Heart right ventricle (tissue), 16 donors: ENCODE measurements at regions not wholly inside any gene's neighbourhood (a gene's known extent, or its start where the extent isn't known, plus 50 kb on each side); places are given as distances from the start of the nearest gene placed in this dataset.
"Not testable (repeated sequence)": the region's sequence is repeated elsewhere in the genome, so short reads cannot be mapped to it uniquely, and the experiment has no call there.

ENCODE experiments used
- ATAC-seq, 8 donors: fragments of 200-7000 bp; cut with Tn5 transposase; one replicate each; pipeline ENCODE4 v1.9.1; 2020; ENCODE audit warnings: mild to moderate bottlenecking in 8 of 8, moderate library complexity in 8 of 8, moderate number of reproducible peaks in 1 of 8
- DNase-seq, 2 donors: peaks; one replicate each; pipeline ENCODE4 v3.0.0-alpha.2; 2020
- H3K27ac ChIP-seq, 10 donors: fragments of 200-600 bp; sonication (generic) in 2 of 10; one replicate each; pipeline versions ENCODE4 v1.5.0 to v1.8.0; 2020 to 2022; ENCODE audit warnings: mild to moderate bottlenecking in 3 of 10
- H3K27me3 ChIP-seq, 7 donors: fragments of 200-600 bp; one replicate each; pipeline ENCODE4 v1.8.0; 2021 to 2022; ENCODE audit warnings: mild to moderate bottlenecking in 2 of 7
- H3K36me3 ChIP-seq, 9 donors: fragments of 200-600 bp; sonication (generic) in 1 of 9; one replicate each; pipeline versions ENCODE4 v1.5.0 to v1.8.0; 2020 to 2022; ENCODE audit warnings: mild to moderate bottlenecking in 2 of 9
- H3K4me1 ChIP-seq, 9 donors: fragments of 200-600 bp; sonication (generic) in 1 of 9; one replicate each; pipeline versions ENCODE4 v1.5.0 to v1.8.0; 2020 to 2022; ENCODE audit warnings: mild to moderate bottlenecking in 4 of 9
- H3K4me3 ChIP-seq, 10 donors: fragments of 200-600 bp; sonication (generic) in 2 of 10; one replicate each; pipeline versions ENCODE4 v1.5.0 to v1.8.0; 2020 to 2022; ENCODE audit warnings: mild to moderate bottlenecking in 7 of 10, moderate library complexity in 2 of 10
- H3K9me3 ChIP-seq, 11 donors: fragments of 200-600 bp in 10 of 11; sonication (generic) in 2 of 11; one replicate each; pipeline versions ENCODE4 v1.5.0 to v1.8.0; 2013 to 2022; ENCODE audit warnings: mild to moderate bottlenecking in 2 of 11, control low read depth in 1 of 11, moderate library complexity in 1 of 11
- CTCF ChIP-seq, 9 donors: fragments of 200-600 bp; sonication (generic) in 2 of 9; IDR thresholded peaks; one replicate each; pipeline versions ENCODE4 v1.5.0 to v1.8.0; 2021 to 2022; ENCODE audit warnings: antibody characterized with exemption in 9 of 9, mild to moderate bottlenecking in 5 of 9, moderate library complexity in 1 of 9
- WGBS, 2 donors: extraction: QIAGEN DNeasy Blood & Tissue Kit; methylation state at CpG; one replicate each; pipeline ENCODE4 v1.1.7; 2013; ENCODE audit warnings: inconsistent platforms in 1 of 2; 5-methylcytosine and 5-hydroxymethylcytosine counted together
- intact Hi-C, 10 donors: fragments of 100-400 bp; cut with DNase I; formaldehyde crosslinking; loops; one replicate each; pipeline versions ENCODE4 v1.11.1 to v1.14.2; 2022
- donor health status: Arrhythmogenic right ventricular cardiomyopathy.
- donor health status: ischemic (EF 13 %, LVEDD 7.1; RV severe dilation, severe dysfunction).
- donor health status: healthy with polysubstance abuse.
- donor health status: DM: no; HTN: yes; CAD: no.
- donor health status: DM: no; HTN: no; CAD: no.
- donor health status: ischemic (EF 25% LVEDD 6.9; RV normal size, moderate dysfunction).
- donor health status: ischemic (EF 25% LVEDD 5.7; RV mildly dilated, moderate dysfunction).
- donor health status: healthy.
- donor health status: DM: yes; HTN: yes; CAD: no.
- donor health status: Ischemic cardiomyopathy.
- donor health status: ischemic (EF 35%, LVEDD 5.7; RV mildly dilated, moderate dysfunction).
- donor health status: nonischemic (EF 11% LVEDD 7.7; RV severe dilation, severe dysfunction).
- donor health status: DM: yes; HTN: yes; CAD: no.
- donor health status: PGD.
- donor health status: ischemic (EF 29% LVEDD 5.4; RV normal size, mild dysfunction).
- donor health status: nonischemic (EF 23%, LVEDD 6.1; RV moderate dilation, normal function).

GRCh38 chr12:46983959-46984841, 95.2 kb upstream of the PCED1B start:
- no peaks in the 10 kb centered on the region for H3K4me1 ChIP-seq
- DNase-seq (no peak), ATAC-seq (peak in 6 of 8 donors; percentile 53 to 78 (median 58))
- no peaks in the 10 kb centered on the region for H3K36me3 ChIP-seq
- H3K4me3 ChIP-seq: no peak overlapping the region
- TF ChIP-seq CTCF (IDR thresholded peaks at IDR 0.05): peak; percentile 42 to 75 (median 72)
- H3K27ac ChIP-seq: no peak overlapping the region
- 50% methylated on average over 7 of the region's 7 CpGs for WGBS, 2 donors
- peaks cover 0 to 10% (median 0%) of the 10 kb centered on the region in 7 donors for H3K27me3 ChIP-seq
- intact Hi-C loops: loop anchor here in 1 of 10 donors (5.0 kb wide), 1 partner anchor 642 kb away; no protein-coding TSS in a partner anchor
- peaks cover 0 to 5% (median 0%) of the 10 kb centered on the region in 11 donors for H3K9me3 ChIP-seq

- intact Hi-C loops: loop anchor here in 1 of 10 donors (5.0 kb wide), 1 partner anchor 309 kb away; no protein-coding TSS in a partner anchor
Measured at GRCh38 chr12:46985816-46986215, 93.6 kb upstream of the PCED1B start.

GRCh38 chr12:46988122-46988521, 91.3 kb upstream of the PCED1B start:
- not testable (repeated sequence) for H3K4me3 ChIP-seq, H3K4me1 ChIP-seq, H3K36me3 ChIP-seq, DNase-seq, ATAC-seq, H3K27ac ChIP-seq
- intact Hi-C loops: loop anchor here in 1 of 10 donors (5.0 kb wide), 1 partner anchor 311 kb away; no protein-coding TSS in a partner anchor
- H3K9me3 ChIP-seq: peaks cover 0 to 36% (median 17%) of the 10 kb centered on the region in 11 donors
- 55 to 78% methylated on average over 1 of the region's 1 CpG for whole genome bisulfite sequencing, 2 donors
- H3K27me3 ChIP-seq: peaks cover 0 to 10% (median 0%) of the 10 kb centered on the region in 7 donors

More at GRCh38 chr12:46985816-46986215, 93.6 kb upstream of the PCED1B start:
- Histone ChIP-seq H3K4me3 (no peak overlapping the region), H3K36me3 (no peaks in the 10 kb centered on the region), H3K9me3 (peaks cover 0 to 21% (median 10%) of the 10 kb centered on the region in 11 donors), H3K27me3 (peaks cover 0 to 10% (median 0%) of the 10 kb centered on the region in 7 donors), H3K4me1 (no peaks in the 10 kb centered on the region), H3K27ac (no peak overlapping the region)
- ATAC-seq (no peak), DNase-seq (no peak)
- TF ChIP-seq CTCF (IDR thresholded peaks at IDR 0.05): no peak

- DNase-seq (no peak), ATAC-seq (no peak)
- no peak for TF ChIP-seq CTCF (IDR thresholded peaks at IDR 0.05)
- H3K4me1 ChIP-seq: no peaks in the 10 kb centered on the region
- H3K36me3 ChIP-seq: no peaks in the 10 kb centered on the region
- H3K27me3 ChIP-seq: no peaks in the 10 kb centered on the region
- no peak overlapping the region for H3K4me3 ChIP-seq
- 59 to 77% methylated on average over 1 of the region's 1 CpG for WGBS, 2 donors
- intact Hi-C loops: no loop called here
- no peak overlapping the region for H3K27ac ChIP-seq
- peaks cover 0 to 36% (median 17%) of the 10 kb centered on the region in 11 donors for H3K9me3 ChIP-seq
Measured at GRCh38 chr12:46990211-46990610, 89.2 kb upstream of the PCED1B start.

- WGBS, 2 donors: 75 to 79% methylated on average over 6 of the region's 6 CpGs
- intact Hi-C loops, H3K36me3 ChIP-seq, H3K27me3 ChIP-seq, ATAC-seq, H3K4me1 ChIP-seq, H3K27ac ChIP-seq, H3K4me3 ChIP-seq, DNase-seq: not testable (repeated sequence)
- H3K9me3 ChIP-seq: peaks cover 0 to 40% (median 17%) of the 10 kb centered on the region in 11 donors
Measured at GRCh38 chr12:46992051-46992450, 87.4 kb upstream of the PCED1B start.
